ENCODE measurements at regions not wholly inside any gene's neighbourhood (a gene's known extent, or its start where the extent isn't known, plus 50 kb on each side); places are given as distances from the start of the nearest gene placed in this dataset.

GRCh38 chr6:167734662-167735083, 92.0 kb upstream of the AFDN start:
- TF ChIP-seq POLR2A (IDR thresholded peaks at IDR 0.05; ENCODE audit: low read length) (no peak), CEBPB (IDR thresholded peaks at IDR 0.05) (no peak), CHD2 (IDR thresholded peaks at IDR 0.05; ENCODE audit: low read length, partially characterized antibody) (no peak)
